ENCODE measurements at regions not wholly inside any gene's neighbourhood (a gene's known extent, or its start where the extent isn't known, plus 50 kb on each side); places are given as distances from the start of the nearest gene placed in this dataset.

DNA sequence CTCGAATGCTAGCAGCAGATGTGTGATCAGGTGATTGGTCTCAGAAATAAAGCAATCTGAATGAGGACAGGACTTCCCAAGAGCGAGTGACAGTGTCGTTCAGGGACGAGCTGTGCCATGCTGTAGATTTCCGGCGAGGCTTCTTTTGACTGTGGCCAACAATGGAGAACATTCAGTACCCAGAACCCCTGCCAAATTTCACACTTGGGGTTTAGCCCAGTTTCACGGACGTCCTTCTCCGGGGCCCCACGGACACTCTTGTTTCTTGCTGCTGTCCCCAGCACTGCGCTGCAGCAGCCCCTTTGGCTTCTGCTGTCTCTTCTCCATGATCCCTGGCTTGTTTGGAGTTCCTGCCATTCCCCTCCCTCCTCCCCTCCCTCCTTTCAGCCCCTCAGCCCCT lies 115.1 kb upstream of the GRAMD1B start:
- TF ChIP-seq, protein P1, sequence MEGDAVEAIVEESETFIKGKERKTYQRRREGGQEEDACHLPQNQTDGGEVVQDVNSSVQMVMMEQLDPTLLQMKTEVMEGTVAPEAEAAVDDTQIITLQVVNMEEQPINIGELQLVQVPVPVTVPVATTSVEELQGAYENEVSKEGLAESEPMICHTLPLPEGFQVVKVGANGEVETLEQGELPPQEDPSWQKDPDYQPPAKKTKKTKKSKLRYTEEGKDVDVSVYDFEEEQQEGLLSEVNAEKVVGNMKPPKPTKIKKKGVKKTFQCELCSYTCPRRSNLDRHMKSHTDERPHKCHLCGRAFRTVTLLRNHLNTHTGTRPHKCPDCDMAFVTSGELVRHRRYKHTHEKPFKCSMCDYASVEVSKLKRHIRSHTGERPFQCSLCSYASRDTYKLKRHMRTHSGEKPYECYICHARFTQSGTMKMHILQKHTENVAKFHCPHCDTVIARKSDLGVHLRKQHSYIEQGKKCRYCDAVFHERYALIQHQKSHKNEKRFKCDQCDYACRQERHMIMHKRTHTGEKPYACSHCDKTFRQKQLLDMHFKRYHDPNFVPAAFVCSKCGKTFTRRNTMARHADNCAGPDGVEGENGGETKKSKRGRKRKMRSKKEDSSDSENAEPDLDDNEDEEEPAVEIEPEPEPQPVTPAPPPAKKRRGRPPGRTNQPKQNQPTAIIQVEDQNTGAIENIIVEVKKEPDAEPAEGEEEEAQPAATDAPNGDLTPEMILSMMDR (IDR thresholded peaks at IDR 0.05; ENCODE audit: poor library complexity, severe bottlenecking) = no peak
- TF ChIP-seq POLR2AphosphoS5 (IDR thresholded peaks at IDR 0.05) (no peak), TAF1 (IDR thresholded peaks at IDR 0.05; ENCODE audit: low read depth) (no peak), EZH2 (IDR thresholded peaks at IDR 0.05; ENCODE audit: borderline replicate concordance, insufficient read depth, low read length, poor library complexity, severe bottlenecking) (no peak), MXI1 (conservative IDR thresholded peaks at IDR 0.05; ENCODE audit: poor library complexity, severe bottlenecking) (no peak), EP300 (conservative IDR thresholded peaks at IDR 0.05; ENCODE audit: poor library complexity, severe bottlenecking) (no peak)
- TF ChIP-seq, protein P2, sequence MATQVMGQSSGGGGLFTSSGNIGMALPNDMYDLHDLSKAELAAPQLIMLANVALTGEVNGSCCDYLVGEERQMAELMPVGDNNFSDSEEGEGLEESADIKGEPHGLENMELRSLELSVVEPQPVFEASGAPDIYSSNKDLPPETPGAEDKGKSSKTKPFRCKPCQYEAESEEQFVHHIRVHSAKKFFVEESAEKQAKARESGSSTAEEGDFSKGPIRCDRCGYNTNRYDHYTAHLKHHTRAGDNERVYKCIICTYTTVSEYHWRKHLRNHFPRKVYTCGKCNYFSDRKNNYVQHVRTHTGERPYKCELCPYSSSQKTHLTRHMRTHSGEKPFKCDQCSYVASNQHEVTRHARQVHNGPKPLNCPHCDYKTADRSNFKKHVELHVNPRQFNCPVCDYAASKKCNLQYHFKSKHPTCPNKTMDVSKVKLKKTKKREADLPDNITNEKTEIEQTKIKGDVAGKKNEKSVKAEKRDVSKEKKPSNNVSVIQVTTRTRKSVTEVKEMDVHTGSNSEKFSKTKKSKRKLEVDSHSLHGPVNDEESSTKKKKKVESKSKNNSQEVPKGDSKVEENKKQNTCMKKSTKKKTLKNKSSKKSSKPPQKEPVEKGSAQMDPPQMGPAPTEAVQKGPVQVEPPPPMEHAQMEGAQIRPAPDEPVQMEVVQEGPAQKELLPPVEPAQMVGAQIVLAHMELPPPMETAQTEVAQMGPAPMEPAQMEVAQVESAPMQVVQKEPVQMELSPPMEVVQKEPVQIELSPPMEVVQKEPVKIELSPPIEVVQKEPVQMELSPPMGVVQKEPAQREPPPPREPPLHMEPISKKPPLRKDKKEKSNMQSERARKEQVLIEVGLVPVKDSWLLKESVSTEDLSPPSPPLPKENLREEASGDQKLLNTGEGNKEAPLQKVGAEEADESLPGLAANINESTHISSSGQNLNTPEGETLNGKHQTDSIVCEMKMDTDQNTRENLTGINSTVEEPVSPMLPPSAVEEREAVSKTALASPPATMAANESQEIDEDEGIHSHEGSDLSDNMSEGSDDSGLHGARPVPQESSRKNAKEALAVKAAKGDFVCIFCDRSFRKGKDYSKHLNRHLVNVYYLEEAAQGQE (IDR thresholded peaks at IDR 0.05; ENCODE audit: borderline replicate concordance) = no peak
